ENCODE measurements at regions not wholly inside any gene's neighbourhood (a gene's known extent, or its start where the extent isn't known, plus 50 kb on each side); places are given as distances from the start of the nearest gene placed in this dataset.

DNA sequence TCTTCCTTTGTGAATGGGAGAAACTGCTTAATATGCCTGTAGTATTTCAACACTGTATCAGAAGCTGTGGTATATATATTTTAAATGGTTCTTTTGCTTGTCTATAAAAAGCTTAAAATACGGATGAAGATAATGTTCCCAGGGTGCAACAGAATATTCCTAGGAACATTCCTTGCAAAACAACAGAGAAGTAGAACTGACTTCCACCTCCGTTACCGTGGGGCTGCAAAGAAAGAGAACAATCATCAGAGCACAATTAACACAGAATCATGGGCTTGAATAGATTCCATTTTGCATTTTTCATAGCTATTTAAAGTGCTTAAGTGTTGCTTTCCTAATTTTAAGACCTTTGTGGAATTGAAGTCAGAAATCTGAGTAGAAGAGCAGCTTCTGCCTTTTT lies 1227.7 kb downstream of the EFNB2 start:
- no peak overlapping the region for H3K4me3 ChIP-seq
- intact Hi-C loops (cut with DNase I), result no loop called here
- no peaks in the 10 kb centered on the region for H3K9me3 ChIP-seq
- no peaks in the 10 kb centered on the region for H3K27me3 ChIP-seq
- H3K27ac ChIP-seq, result no peak overlapping the region
- no peaks in the 10 kb centered on the region for H3K36me3 ChIP-seq
- no peaks in the 10 kb centered on the region for H3K4me1 ChIP-seq
- DNase-seq (ENCODE audit: extremely low spot score in 2 of 2), result no peak
- no peak for TF ChIP-seq POLR2AphosphoS5 (IDR thresholded peaks at IDR 0.05; ENCODE audit: insufficient read depth in 1 of 2, low read depth in 1 of 2)
- TF ChIP-seq, protein P1, sequence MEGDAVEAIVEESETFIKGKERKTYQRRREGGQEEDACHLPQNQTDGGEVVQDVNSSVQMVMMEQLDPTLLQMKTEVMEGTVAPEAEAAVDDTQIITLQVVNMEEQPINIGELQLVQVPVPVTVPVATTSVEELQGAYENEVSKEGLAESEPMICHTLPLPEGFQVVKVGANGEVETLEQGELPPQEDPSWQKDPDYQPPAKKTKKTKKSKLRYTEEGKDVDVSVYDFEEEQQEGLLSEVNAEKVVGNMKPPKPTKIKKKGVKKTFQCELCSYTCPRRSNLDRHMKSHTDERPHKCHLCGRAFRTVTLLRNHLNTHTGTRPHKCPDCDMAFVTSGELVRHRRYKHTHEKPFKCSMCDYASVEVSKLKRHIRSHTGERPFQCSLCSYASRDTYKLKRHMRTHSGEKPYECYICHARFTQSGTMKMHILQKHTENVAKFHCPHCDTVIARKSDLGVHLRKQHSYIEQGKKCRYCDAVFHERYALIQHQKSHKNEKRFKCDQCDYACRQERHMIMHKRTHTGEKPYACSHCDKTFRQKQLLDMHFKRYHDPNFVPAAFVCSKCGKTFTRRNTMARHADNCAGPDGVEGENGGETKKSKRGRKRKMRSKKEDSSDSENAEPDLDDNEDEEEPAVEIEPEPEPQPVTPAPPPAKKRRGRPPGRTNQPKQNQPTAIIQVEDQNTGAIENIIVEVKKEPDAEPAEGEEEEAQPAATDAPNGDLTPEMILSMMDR (IDR thresholded peaks at IDR 0.05), result no peak
- TF ChIP-seq POLR2A (IDR thresholded peaks at IDR 0.05), result no peak

DNA sequence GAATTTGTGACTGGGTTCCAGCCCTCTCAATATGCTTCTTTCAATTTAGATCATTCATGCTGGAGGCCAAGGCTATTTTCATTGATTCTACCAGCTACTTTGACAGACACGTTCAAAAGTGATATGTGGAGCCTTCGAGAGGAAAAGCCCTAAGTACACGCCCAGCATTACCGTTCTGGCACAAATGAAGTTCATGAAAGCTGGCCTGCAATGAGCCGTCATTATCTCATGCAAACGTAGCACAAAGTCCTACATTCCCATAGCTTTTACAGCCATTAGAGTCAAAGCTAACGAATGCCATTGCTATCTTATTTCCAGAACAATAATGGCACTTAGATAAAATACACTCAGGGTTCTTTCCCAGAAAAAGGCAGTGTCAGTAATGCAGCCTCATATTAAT lies 1237.6 kb downstream of the EFNB2 start:
- H3K36me3 ChIP-seq, result no peaks in the 10 kb centered on the region
- H3K27ac ChIP-seq, result no peak overlapping the region
- no peaks in the 10 kb centered on the region for H3K9me3 ChIP-seq
- TF ChIP-seq POLR2A (IDR thresholded peaks at IDR 0.05), result no peak
- TF ChIP-seq, protein P1 (IDR thresholded peaks at IDR 0.05), result no peak
- TF ChIP-seq POLR2AphosphoS5 (IDR thresholded peaks at IDR 0.05; ENCODE audit: insufficient read depth in 1 of 2, low read depth in 1 of 2), result no peak
- no peaks in the 10 kb centered on the region for H3K4me1 ChIP-seq
- no peak overlapping the region for H3K4me3 ChIP-seq
- DNase-seq (ENCODE audit: extremely low spot score in 2 of 2), result no peak
- no peaks in the 10 kb centered on the region for H3K27me3 ChIP-seq
- intact Hi-C loops (cut with DNase I), result no loop called here

DNA sequence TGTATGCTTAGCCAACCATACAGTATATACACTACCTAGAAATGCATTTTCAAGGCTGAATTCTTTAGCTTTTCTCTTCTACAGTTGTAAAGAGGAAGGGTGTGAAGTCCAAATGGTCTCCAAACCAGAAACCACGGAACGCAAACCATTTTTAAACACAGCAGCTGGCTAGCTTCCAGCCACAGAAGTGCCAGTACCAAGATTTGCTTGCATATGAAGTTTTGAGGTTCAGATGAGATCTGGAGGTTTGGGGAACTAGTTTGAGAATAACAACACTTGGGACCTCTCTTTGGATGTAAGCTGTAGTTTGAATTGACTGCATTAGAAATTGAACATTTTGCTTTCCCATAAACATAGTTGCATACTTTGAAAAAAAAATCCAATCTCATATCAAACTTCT lies 1243.5 kb downstream of the EFNB2 start:
- no peak for DNase-seq (ENCODE audit: extremely low spot score in 2 of 2)
- Histone ChIP-seq H3K27me3 (no peaks in the 10 kb centered on the region), H3K9me3 (no peaks in the 10 kb centered on the region), H3K4me1 (no peaks in the 10 kb centered on the region), H3K4me3 (no peak overlapping the region), H3K27ac (no peak overlapping the region), H3K36me3 (no peaks in the 10 kb centered on the region)
- TF ChIP-seq POLR2AphosphoS5 (IDR thresholded peaks at IDR 0.05; ENCODE audit: insufficient read depth in 1 of 2, low read depth in 1 of 2), result no peak
- no peak for TF ChIP-seq POLR2A (IDR thresholded peaks at IDR 0.05)
- TF ChIP-seq, protein P1 (IDR thresholded peaks at IDR 0.05), result no peak
- intact Hi-C loops (cut with DNase I), result no loop called here

DNA sequence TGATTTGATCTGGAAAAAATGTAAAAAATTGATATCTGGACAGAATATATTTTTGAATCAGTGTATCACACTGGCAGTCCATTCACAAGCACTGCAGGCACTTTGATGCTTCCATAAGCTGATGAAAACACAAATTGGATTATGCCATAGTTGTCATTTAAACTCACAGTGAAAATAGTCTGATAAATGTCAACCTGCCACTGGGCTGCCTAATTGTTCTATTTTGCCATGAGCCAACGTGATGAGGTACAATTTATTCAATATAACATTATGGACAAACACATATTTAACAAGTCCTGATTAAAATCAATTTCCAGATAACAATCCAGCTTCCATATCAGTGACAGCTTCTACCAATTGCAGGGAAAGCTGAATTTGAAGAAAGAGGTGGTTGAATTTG lies 1244.9 kb downstream of the EFNB2 start:
- Histone ChIP-seq H3K4me3 (no peak overlapping the region), H3K27ac (no peak overlapping the region), H3K27me3 (no peaks in the 10 kb centered on the region), H3K9me3 (no peaks in the 10 kb centered on the region), H3K36me3 (no peaks in the 10 kb centered on the region), H3K4me1 (no peaks in the 10 kb centered on the region)
- no peak for DNase-seq (ENCODE audit: extremely low spot score in 2 of 2)
- intact Hi-C loops (cut with DNase I), result no loop called here
- no peak for TF ChIP-seq POLR2A (IDR thresholded peaks at IDR 0.05)
- TF ChIP-seq, protein P1 (IDR thresholded peaks at IDR 0.05), result no peak
- no peak for TF ChIP-seq POLR2AphosphoS5 (IDR thresholded peaks at IDR 0.05; ENCODE audit: insufficient read depth in 1 of 2, low read depth in 1 of 2)

DNA sequence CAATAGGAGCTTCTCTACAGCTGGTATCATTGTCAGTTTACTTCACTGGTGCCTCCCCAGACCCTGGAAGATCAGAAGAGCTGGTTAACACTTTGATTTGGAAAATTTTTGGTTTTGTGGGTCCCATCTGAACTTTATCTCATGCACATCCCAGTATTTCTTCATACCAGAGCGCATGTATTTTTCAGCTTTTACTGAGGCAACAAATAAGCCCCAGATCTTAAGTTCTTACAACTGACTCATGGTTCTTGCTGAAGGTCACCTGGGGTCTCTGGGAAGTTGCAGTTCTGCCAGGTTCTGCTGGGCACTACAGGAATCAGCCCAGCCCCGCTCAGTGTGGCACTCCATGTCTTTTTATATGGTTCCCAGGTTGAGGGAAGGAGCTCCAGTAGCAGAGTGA lies 1249.9 kb downstream of the EFNB2 start:
- H3K4me1 ChIP-seq, result no peaks in the 10 kb centered on the region
- TF ChIP-seq POLR2AphosphoS5 (IDR thresholded peaks at IDR 0.05; ENCODE audit: insufficient read depth in 1 of 2, low read depth in 1 of 2) (no peak), POLR2A (IDR thresholded peaks at IDR 0.05) (no peak)
- TF ChIP-seq, protein P1 (IDR thresholded peaks at IDR 0.05), result no peak
- intact Hi-C loops (cut with DNase I), result no loop called here

More for the DNA sequence above, 1249.9 kb downstream of the EFNB2 start:
- H3K27me3 ChIP-seq, result no peaks in the 10 kb centered on the region
- no peaks in the 10 kb centered on the region for H3K36me3 ChIP-seq
- no peak for DNase-seq (ENCODE audit: extremely low spot score in 2 of 2)
- H3K4me3 ChIP-seq, result no peak overlapping the region
- H3K9me3 ChIP-seq, result no peaks in the 10 kb centered on the region
- H3K27ac ChIP-seq, result no peak overlapping the region

All from vagina (tissue), 2 donors.